Esophagus muscularis mucosa (tissue), 4 donors: ENCODE measurements at regions not wholly inside any gene's neighbourhood (a gene's known extent, or its start where the extent isn't known, plus 50 kb on each side); places are given as distances from the start of the nearest gene placed in this dataset.

Experiments
- CTCF ChIP-seq, 3 experiments: fragments of 200-600 bp in 2 of 3; fragments of 450-650 bp in 1 of 3; sonication (generic) in 2 of 3; IDR thresholded peaks; one replicate each; pipeline ENCODE4 v1.5.1; 2017 to 2019; ENCODE audit warnings: antibody characterized with exemption in 3 of 3, mild to moderate bottlenecking in 2 of 3, moderate library complexity in 1 of 3
- EP300 ChIP-seq: sonication (generic); formaldehyde crosslinking; IDR thresholded peaks from one replicate; pipeline ENCODE4 v1.6.1; 2017; ENCODE audit warnings: antibody characterized with exemption
- POLR2A ChIP-seq: fragments of 450-650 bp; IDR thresholded peaks from one replicate; pipeline ENCODE4 v1.6.1; 2017; ENCODE audit warnings: antibody characterized with exemption, moderate library complexity, mild to moderate bottlenecking, low read depth
- POLR2AphosphoS5 ChIP-seq, 2 donors: sonication (generic); formaldehyde crosslinking; IDR thresholded peaks; one replicate each; pipeline ENCODE4 v1.6.1; 2017; ENCODE audit warnings: antibody characterized with exemption in 2 of 2

GRCh38 chr5:113683211-113683610 lies 169.7 kb downstream of the YTHDC2 start:
- TF ChIP-seq CTCF (IDR thresholded peaks at IDR 0.05) (no peak), EP300 (no peak), POLR2A (no peak), POLR2AphosphoS5 (IDR thresholded peaks at IDR 0.05) (no peak)
